EL (cell line): ENCODE measurements at regions not wholly inside any gene's neighbourhood (a gene's known extent, or its start where the extent isn't known, plus 50 kb on each side); places are given as distances from the start of the nearest gene placed in this dataset.
"Not testable (repeated sequence)": the region's sequence is repeated elsewhere in the genome, so short reads cannot be mapped to it uniquely, and the experiment has no call there.

Experiments
- DNase-seq: peaks from one replicate; pipeline ENCODE4 v3.0.0-alpha.2; 2016

DNA sequence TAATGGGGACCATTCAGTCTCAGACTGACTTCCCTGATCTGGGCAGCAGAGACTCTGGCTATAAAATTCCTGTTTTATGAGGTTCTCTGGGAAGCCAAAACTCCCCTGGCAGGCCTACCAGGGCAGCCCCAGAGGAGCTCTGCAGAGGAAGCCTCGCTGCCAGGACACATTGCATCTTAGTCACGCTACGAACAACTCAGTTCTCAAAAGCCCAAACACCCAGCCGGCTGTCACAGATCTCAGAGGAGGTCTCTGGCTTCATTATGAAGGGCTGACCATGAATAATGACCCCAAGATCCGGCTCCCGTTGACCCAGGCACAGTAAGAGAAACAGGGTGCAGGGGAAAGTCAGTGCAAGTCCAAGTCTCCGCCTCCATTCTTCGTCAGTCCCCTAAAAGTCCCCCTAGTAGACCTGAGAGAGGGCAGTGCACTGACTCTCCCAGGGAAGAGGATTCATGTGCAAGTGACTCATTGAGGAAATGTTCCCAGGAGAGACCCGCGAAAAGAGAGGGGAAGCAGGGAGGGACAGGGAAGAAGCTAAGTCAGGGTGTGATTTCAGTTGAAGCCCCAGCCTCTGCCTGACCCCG is 212.3 kb downstream of the CYP26B1 start:
- peak; percentile 87 for DNase-seq

DNA sequence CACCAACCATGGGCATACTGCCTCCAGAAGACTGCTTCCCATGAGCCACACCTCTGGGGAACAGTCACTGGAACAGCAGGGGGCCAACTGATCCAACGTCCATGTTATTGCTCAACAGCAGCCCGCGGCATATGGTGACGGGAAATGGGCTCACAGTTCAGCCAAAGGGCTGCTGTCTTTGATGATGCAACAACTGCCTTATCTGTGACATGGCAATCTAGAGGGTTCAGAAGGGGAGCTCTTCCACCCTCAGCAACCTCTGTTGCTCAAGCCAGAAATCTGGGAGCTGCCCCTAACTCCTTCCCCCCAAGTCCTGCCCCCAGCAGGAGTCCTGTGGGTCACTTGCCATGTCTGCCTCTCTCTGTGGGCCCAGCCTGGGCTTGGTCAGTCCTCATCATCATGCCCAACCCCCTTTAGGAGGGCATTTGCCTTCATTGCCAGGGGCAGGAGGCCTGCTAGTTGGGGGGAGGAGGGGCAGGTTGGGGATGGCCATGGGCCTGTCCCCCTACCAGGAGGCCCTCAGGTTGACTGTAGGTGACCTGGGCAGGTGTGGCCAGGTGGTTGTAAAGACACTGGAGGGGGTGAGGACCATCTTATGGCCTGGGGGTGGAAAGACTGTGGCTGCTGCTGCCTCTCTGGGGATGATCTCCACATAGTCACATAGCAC is 212.9 kb downstream of the CYP26B1 start:
- peak; percentile 67 for DNase-seq

DNA sequence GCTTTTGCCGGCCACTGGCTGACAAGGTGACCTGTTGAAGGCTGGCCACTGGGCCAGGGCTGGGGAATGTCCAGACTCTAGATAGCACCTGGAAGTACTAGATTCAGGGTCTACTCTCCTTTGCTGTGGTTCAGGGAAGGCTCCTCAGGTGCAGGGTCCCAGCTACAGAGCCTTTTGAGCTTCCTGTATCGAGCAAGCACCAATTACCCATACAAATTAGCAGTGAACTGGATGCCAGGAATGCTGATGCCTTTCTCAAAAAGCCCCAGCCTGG is 213.4 kb downstream of the CYP26B1 start:
- no peak for DNase-seq

DNA sequence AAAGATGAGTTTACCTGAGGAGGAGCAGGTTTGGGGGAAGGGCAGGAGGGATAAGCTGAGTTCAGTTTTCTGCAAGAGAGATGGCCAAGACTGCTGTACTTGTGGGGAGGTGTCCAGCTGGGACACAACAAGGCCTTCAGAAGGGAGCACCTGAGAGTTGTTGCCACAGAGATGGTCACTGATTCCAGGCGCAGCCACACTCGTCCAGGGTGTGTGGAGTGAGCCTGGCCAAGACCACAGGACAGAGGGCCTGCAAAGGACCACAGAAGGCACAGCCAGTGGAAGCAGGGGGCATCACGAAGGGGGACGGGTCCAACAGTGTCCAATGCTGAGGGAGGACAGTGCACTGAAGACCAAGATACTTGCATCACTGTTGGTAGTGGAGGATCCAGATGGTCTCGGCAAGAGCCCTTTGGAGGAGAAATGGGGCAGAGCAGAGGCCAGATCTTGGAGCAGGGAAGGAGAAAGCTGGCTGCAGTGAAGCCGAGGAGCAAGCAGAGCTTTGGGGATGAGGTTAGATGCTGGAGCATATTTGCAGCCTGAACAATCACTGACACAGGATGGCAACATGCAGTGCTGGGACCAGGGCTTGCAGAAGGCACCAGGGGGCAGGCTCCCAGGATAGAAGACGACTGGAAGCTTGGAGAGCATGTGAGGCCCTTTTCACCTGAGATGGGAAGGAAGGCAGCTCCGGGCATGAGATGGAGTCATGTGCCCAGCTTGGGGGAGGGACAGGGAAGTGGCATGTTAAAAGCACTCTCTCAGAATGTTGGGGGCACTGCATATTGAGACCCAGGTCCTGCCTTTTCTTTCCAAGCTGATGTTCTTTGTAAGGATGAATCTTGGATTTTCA is 214.0 kb downstream of the CYP26B1 start:
- peak; percentile 53 for DNase-seq

DNA sequence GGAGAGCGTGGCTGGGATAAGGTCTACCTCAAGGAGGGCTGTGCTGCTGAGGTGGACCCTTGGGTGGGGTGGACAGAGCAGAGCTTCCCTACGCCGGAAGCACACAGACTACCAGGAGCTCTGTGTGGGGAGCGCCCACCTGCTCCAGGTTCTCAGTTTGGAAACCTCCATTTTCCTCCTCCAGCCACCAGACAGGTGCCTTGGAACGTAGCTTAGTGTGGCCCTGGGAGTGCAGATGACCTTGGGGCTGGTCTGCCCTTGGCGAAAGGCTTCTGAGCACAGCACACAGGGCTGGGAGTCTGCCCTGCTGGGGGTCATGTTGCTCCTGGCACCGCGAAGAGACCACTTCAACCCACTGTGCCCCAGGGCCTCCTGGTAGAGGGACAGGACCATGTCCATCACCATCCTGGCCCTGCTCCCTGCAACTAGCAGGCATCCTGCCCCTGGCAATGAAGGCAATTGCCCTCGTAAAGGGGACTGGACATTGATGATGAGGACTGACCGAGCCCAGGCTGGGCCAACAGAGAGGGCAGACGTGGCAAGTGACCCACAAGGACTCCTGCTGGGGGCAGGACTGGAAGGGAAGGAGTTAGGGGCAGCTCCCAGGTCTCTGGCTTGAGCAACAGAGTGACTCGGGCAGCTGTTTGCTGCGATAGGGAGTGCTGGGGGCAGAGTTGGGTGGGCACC is 214.7 kb downstream of the CYP26B1 start:
- no peak for DNase-seq

DNA sequence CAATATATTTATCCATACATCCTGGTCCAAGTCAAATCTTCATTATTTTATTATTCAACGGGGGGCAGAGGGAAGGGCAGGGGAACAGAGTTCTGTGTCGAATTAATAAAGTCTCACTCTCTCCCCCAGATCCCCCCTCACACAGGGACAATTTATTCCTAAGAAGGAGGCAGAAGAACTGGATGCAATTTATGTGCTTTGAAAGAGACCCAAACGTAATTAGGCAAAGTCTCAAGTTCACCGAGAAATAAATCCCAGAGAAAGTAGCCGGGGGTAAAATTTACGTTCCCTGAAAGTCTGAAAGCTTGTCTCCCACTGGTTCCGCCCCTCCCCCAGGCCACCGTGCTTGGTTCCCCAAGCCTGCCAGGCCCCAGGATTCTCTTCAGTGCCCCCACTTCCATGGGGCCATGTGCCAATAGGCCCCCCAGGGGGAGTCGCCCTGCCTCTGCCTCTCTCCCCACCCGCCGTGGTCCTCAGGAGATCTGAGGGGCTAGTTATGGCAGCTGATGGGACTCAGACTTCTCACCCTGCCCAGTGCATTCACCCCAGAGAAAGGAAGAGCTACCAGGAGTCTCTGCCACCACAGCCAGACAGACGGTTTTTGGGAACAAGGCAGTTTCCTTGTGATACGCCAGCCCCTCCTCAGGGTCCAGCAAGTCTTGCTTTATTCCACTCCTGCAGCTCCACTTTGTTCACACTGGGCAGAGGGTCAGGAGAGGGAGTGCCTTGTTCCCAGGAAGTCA is 215.5 kb downstream of the CYP26B1 start:
- no peak for DNase-seq

DNA sequence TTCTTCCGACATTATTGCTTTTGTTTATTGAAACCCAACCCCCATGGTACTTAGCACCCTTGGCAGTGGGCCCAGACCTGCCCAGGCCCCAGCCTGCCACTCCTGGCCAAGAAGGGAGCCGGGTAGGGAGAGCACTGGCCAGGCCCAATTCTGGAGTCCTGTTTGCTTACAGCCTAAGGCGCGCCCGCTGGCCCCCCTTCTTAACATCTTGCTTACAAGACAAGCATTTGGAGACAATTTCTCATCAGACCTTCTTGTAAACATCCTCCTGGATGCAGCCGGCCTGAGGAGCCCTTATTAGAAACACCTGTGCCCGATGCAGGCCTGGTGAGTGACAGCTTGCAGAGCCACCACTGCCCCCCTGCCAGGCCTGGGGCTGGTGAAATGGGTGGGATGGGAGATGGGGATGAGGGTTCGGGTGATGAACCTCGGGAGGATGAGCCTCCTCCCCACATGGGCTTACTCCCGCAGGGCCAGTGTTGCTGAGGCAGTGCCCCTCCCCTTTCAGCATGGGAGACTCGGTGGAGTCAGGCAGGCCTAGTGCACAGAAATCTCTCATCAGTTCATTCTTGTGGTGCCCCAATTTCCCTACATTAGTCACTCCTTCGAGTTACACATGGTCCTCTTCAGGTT is 217.5 kb downstream of the CYP26B1 start:
- DNase-seq: peak; percentile 20

DNA sequence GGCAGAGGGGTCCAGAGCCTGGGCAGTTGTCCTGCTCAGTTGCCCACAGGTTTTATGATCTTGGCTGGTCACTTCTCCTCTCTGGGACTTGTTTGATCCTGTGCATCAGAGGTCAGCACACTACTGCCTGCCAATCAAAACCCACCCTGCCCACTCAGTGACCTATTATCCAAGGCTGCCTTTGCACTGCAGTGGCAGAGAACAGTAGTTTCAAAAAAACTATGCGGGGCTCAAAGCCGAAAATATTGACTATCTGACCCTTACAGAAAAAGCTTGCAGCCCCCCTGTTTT is 218.2 kb downstream of the CYP26B1 start:
- no peak for DNase-seq

DNA sequence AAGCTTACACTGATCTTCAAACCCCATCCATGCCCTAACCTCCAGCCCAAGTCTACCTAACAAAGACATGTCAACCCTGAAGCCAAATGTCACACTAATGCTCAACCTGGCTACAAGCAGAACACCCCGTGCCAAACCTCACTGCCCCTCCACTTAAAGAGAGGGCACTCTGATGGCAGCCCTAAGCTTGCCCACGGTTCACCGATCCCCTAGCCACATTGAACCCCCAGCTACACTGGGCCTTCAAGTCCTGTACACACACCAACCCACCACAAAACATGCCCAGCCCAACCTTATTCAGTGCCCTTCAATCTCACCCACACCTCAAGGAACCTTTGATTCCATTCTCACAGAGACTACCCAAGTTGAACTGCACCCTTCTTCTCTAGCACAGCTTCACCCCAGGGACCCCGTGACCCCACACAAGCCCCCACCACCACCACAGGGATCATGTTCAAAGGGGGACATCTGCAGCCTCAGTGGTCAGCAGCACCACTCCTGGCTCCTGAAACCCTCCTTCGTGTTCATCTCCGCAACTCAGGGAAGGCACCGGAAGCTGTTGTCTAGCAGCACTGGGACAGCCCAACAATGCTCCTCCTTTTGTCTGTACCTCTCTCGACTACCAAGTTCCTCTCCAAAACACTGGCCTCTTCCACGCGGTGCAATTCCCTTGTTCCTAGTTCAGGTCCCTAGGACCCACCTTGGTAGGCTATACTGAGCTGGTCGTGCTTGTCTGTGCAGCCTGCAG is 218.8 kb downstream of the CYP26B1 start:
- no peak for DNase-seq

DNA sequence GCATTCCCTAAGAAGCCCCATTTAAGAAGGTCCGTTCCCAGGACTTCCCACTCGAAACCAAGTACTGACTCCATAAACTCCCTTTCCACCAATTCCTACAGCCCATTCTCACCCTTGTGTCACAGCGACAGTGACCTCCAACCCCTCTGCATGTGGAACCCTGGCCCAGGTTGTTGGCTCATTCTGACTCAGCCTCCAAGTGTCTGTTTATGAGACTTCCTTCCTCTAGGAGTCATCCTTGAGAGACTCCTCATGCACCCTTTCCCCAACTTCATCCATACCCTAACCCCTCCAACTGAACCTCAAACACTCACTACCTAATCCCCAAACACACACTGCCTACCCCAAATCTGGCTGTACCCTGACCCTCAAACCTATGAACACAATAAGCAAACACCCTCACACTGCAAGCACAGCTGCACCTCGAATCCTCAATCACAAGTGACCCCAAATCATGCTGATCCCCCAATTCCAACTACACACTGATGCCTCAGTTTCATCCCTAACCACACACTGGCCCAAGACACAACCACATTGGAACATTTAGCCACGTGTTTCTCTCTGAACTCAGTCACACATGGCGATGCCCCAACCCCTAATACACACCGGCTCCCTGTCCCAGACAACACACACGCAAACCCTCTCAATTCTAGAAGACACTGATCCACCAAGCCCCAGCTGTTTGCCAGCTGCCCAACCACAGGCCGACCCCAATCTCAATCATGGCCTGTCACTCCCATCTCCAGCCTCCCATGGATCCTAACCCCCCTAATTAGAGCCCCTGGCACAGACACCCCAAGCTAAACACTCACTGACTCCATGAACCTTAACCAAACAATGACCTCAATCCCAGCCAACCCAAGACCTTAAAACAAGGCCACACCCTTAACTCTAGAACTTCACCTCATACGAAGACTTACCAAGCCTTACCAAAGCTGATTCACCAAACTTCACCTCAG is 219.6 kb downstream of the CYP26B1 start:
- peak; percentile 35 for DNase-seq

DNA sequence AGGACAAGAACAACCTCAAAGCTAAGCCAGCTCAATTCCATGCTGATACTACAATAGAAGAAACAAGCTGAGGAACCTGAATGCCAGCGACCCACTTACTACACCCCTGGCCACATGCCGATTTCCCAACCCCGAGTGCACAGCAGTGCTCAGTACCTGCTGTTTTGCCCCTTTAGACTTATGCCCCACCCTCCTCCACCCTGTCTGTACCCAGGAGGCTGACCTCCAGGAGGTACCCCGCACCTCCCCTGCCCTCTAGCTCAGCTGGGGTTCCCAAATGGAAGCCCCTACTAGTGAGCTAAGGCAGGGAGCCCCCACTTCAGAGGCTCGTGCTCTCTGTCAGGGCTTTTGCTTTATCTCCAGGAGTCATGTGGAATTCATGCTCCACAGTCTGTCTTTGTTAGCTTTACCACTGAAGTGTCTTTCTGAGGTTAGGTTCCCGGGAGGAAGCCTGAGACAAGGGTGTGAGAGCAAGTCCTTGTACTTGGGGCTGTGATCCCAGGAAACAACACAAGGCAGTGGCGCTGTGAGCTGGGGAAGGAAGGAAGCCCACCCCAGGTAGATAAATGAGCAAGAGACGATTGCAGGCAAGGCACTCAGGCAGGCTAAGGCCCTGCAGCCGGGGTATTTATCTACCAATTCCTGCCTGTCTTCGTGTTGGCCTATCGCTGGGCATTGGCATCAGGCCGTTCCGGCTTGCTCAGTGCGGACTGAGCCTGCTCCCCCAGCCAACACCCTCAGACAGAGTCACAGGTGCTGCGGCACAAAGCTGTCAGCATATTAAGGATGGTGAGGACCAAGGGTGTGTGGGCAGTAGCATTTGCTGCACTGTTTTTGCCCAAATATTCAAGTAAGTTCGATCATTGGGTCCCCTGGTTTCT is 220.5 kb downstream of the CYP26B1 start:
- DNase-seq: no peak

DNA sequence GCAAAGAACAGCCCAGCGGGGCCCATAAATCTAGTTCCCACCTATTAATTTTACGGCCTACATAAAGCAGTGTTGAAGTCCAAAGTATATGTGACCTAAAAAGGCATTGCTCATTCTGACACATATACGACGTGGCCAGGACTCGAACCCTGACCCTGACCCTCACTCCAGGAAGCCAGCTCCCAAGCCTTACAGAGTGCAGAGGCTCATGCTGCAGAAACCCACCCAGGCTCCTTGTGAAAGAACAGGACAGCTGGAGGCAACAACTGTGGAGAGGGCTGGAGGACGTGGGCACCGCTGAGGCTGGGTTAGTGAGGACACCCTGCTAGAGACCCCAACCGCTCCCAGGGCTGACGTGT is 221.6 kb downstream of the CYP26B1 start:
- no peak for DNase-seq

DNA sequence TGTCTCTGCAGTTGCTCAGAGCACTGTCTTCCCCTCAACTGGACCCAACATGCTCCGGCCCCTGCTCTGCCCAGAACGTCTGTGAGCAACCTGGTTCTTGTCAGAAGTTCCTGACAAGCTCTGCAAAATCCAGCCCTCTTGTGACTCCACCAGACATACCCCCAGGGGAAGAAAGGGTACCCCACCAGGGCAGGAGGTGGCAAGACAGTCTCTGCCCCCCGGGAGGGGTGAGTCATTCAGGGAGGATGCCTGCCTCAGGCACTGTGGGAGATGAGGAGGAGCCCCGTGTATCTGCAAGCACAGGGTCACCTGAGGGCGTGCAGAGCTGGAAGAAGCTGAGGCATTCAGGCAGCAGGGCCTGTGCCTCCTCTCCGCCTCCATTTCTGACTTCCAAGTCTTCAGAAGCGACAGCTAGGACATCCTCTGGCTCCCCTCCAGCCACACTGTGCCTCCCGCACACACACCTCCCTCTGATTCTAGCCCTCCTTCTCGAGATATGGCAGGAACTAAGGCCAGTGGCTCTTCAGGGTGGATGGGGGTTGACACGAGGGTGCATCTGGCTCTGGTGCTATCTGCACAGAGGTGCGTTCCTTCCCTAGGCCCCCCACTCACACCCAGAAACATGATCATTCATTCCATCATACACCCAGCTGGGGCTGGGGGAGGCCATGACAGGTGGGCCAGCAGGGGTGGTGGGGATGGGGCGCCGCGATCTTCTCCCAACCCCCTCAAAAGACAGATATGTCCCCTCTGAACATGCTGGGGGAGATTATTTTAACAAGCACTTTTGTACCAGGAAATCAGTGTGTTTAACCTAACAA is 222.2 kb downstream of the CYP26B1 start:
- DNase-seq: peak; percentile 83

DNA sequence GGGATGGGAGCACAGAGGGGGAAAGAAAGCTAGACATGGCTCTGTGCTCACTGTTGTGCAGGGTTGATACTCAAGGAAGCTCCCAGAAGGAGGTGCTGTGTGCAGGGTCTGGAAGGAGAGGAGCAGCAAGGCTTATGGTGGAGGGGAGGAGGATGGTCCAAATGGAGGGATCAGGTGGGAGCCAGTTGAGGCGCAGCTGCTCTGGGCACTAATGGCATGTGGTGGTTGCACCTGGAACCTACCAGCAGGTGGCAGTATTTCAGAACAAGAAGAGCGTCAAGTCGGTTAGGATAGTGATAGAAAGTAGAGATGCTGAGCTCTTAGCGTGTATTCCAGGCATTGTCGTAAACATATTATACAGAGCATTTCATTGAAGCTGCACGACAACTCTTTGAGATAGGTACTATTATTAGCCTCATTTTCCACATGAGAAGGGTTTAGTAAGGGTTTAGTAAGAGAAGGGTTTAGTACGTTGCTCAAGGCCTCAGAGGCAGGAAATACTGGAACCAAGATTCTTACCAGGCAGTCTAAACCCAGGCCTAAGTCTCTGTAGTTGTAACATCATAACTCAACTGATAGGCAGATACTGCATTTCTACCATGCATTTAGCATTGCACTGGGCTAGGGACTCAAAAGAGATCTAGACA is 223.7 kb downstream of the CYP26B1 start:
- DNase-seq: peak; percentile 33

DNA sequence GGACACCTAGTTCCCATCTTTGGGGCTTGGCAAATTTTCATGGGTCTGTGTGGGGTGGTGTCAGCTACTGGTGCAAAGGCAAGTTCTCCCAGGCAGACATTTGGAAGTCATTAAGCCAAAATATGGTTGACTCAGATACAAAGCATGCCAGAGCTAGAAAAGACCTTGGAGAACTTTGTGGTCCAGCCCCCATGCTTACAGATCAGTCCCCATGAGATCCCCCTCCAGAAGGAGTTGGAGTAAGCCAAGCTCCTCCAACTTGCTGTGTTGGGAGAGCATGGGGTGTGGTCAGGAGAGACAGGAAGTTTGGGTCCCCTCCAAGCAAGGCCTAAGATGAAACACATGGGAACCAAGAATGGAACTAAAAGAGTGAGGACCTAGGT is 224.5 kb downstream of the CYP26B1 start:
- peak; percentile 66 for DNase-seq

DNA sequence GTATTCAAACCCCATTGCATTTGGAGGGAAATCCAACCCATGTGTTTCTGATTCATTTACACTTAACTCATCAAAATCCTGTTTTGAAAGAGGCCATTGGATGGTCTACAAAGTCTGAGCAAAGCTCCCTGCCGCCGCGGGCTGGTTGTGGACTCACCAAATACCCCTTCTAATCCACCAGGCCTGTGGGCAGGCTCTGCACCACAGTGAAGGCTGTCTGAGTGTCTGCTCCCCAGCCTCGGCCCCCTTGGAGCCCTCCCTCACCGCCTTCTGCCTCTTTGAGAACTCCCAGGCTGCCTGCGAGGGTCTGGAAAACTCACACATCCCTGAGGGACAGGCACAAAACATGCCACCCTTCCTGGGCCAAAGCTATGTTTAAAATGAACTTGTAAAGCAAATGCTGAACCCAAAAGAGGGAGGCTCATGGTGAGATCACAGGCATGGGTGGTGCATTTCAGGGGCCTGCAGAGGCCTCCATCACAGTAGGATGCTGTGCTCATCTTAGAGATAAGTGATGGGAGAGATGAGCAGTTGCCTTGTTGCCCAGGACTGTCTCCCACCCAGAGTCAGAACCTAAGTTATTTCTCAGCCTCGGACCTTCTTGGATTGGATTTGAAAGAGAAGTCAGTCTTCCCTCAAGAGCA is 225.0 kb downstream of the CYP26B1 start:
- DNase-seq: no peak

DNA sequence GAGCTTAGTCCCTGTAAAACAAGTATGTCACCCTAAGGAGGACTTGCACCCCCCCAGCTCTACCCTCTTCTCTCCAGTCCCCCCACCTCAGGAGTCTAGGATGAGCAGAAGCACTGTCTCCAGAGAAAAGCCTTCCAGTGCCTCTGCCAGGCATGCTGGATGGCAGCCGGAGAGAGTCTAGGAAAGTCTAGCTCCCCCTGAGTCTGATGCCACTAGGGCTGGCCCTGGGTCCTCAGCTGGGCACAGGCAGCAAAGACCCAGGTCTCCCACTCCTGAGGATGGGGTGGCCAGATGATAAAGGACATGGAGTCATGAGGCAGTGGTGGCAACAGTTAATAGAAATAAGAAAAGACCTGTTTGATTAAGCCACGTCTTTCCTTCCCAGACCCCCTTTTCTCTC is 225.6 kb downstream of the CYP26B1 start:
- DNase-seq: no peak

DNA sequence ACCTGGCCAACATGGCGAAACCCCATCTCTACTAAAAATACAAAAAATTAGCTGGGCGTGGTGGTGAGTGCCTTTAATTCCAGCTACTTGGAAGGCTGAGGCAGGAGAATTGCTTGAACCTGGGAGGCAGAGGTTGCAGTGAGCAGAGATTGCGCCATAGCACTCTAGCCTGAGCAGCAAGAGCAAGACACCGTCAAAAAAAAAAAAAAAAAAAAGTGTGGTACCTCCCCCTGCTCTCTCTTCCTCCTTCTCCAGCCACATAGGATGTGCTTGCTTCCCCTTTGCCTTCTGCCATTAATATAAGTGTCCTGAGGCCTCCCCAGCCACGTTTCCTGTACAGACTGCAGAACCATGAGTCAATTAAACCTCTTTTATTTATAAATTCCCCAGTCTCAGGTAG is 226.8 kb downstream of the CYP26B1 start:
- DNase-seq: not testable (repeated sequence)
